ENCODE measurements at regions not wholly inside any gene's neighbourhood (a gene's known extent, or its start where the extent isn't known, plus 50 kb on each side); places are given as distances from the start of the nearest gene placed in this dataset.

- H3K9me3 ChIP-seq (ENCODE audit: control insufficient read depth, low read length), result no peaks in the 10 kb centered on the region
- H3K79me2 ChIP-seq, result no peaks in the 10 kb centered on the region
- H2AFZ ChIP-seq, result no peak overlapping the region
- no peaks in the 10 kb centered on the region for H3K27me3 ChIP-seq (ENCODE audit: control insufficient read depth, insufficient read depth, low read length)
- no peaks in the 10 kb centered on the region for H3K4me1 ChIP-seq
- H3K4me3 ChIP-seq (ENCODE audit: low read depth, low read length), result no peak overlapping the region
- no peak for TF ChIP-seq CTCF (IDR thresholded peaks at IDR 0.05)
- no peak overlapping the region for H3K9ac ChIP-seq
- H3K27ac ChIP-seq, result no peak overlapping the region
- no peak overlapping the region for H3K4me2 ChIP-seq (ENCODE audit: low read length)
- no peaks in the 10 kb centered on the region for H3K36me3 ChIP-seq (ENCODE audit: control insufficient read depth, insufficient read depth, low read length)
These were observed 250.0 kb upstream of the PLEKHG7 start for GRCh38 chr12:92452763-92453162.

GRCh38 chr12:92446083-92446460, 256.7 kb upstream of the PLEKHG7 start:
- Histone ChIP-seq H3K27me3 (ENCODE audit: control insufficient read depth, insufficient read depth, low read length) (no peaks in the 10 kb centered on the region), H3K27ac (peak overlapping the region; percentile 7), H3K9me3 (ENCODE audit: control insufficient read depth, low read length) (no peaks in the 10 kb centered on the region), H3K9ac (no peak overlapping the region), H3K79me2 (no peaks in the 10 kb centered on the region), H3K4me3 (ENCODE audit: low read depth, low read length) (no peak overlapping the region), H3K4me2 (ENCODE audit: low read length) (no peak overlapping the region), H2AFZ (no peak overlapping the region), H3K4me1 (no peaks in the 10 kb centered on the region), H3K36me3 (ENCODE audit: control insufficient read depth, insufficient read depth, low read length) (no peaks in the 10 kb centered on the region)
- no peak for TF ChIP-seq CTCF (IDR thresholded peaks at IDR 0.05)

GRCh38 chr12:92445253-92446082, 257.3 kb upstream of the PLEKHG7 start:
- H3K9ac ChIP-seq, result no peak overlapping the region
- no peak overlapping the region for H3K4me3 ChIP-seq (ENCODE audit: low read depth, low read length)
- peak overlapping the region; percentile 7 for H3K27ac ChIP-seq
- no peak overlapping the region for H2AFZ ChIP-seq
- no peaks in the 10 kb centered on the region for H3K36me3 ChIP-seq (ENCODE audit: control insufficient read depth, insufficient read depth, low read length)
- H3K79me2 ChIP-seq, result no peaks in the 10 kb centered on the region
- H3K4me1 ChIP-seq, result no peaks in the 10 kb centered on the region
- H3K9me3 ChIP-seq (ENCODE audit: control insufficient read depth, low read length), result no peaks in the 10 kb centered on the region
- H3K4me2 ChIP-seq (ENCODE audit: low read length), result peak overlapping the region; percentile 7
- TF ChIP-seq CTCF (IDR thresholded peaks at IDR 0.05), result no peak
- no peaks in the 10 kb centered on the region for H3K27me3 ChIP-seq (ENCODE audit: control insufficient read depth, insufficient read depth, low read length)

- no peaks in the 10 kb centered on the region for H3K9me3 ChIP-seq (ENCODE audit: control insufficient read depth, low read length)
- H3K27me3 ChIP-seq (ENCODE audit: control insufficient read depth, insufficient read depth, low read length), result no peaks in the 10 kb centered on the region
- no peak overlapping the region for H3K9ac ChIP-seq
- TF ChIP-seq CTCF (IDR thresholded peaks at IDR 0.05), result no peak
- no peak overlapping the region for H3K4me2 ChIP-seq (ENCODE audit: low read length)
- no peak overlapping the region for H3K4me3 ChIP-seq (ENCODE audit: low read depth, low read length)
- no peaks in the 10 kb centered on the region for H3K36me3 ChIP-seq (ENCODE audit: control insufficient read depth, insufficient read depth, low read length)
- no peak overlapping the region for H3K27ac ChIP-seq
- H3K4me1 ChIP-seq, result peaks cover 2% of the 10 kb centered on the region
- H3K79me2 ChIP-seq, result no peaks in the 10 kb centered on the region
- H2AFZ ChIP-seq, result no peak overlapping the region
These were observed 258.0 kb upstream of the PLEKHG7 start for GRCh38 chr12:92444763-92445162.

GRCh38 chr12:92442782-92443181, 260.0 kb upstream of the PLEKHG7 start:
- H3K4me3 ChIP-seq (ENCODE audit: low read depth, low read length), result no peak overlapping the region
- H3K9me3 ChIP-seq (ENCODE audit: control insufficient read depth, low read length), result no peaks in the 10 kb centered on the region
- peaks cover 16% of the 10 kb centered on the region for H3K4me1 ChIP-seq
- TF ChIP-seq CTCF (IDR thresholded peaks at IDR 0.05), result no peak
- H3K79me2 ChIP-seq, result no peaks in the 10 kb centered on the region
- H3K27ac ChIP-seq, result no peak overlapping the region
- no peaks in the 10 kb centered on the region for H3K36me3 ChIP-seq (ENCODE audit: control insufficient read depth, insufficient read depth, low read length)
- H3K27me3 ChIP-seq (ENCODE audit: control insufficient read depth, insufficient read depth, low read length), result no peaks in the 10 kb centered on the region
- no peak overlapping the region for H3K9ac ChIP-seq
- H2AFZ ChIP-seq, result no peak overlapping the region
- H3K4me2 ChIP-seq (ENCODE audit: low read length), result no peak overlapping the region
